ENCODE measurements at regions not wholly inside any gene's neighbourhood (a gene's known extent, or its start where the extent isn't known, plus 50 kb on each side); places are given as distances from the start of the nearest gene placed in this dataset.

DNA sequence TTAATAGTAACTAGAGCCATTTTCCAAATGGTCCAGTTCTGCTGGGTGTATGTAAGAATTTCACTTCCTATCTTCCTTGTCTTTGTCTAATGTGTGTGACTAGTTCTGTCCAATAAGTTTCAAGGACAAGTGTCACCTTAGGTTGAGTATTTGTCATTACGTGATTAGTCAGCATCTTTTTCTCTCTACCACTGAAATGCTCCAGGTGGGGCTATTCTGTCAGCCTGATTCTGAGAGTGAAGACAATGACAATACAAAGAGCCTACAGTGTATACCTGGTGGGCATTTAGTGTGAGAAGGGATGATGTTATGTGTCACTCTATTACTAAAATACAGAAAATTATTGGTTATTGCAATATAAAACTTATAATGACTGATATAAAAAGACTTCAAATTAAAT, 876.3 kb downstream of the C4orf33 start:
- TF ChIP-seq CTCF (IDR thresholded peaks at IDR 0.05): no peak
- no peak for TF ChIP-seq EZH2 (IDR thresholded peaks at IDR 0.05; ENCODE audit: borderline replicate concordance, insufficient read depth, low read depth, low read length, poor library complexity, severe bottlenecking)

Measured in B cell (primary cell).